GM21447 (cell line): ENCODE measurements at regions not wholly inside any gene's neighbourhood (a gene's known extent, or its start where the extent isn't known, plus 50 kb on each side); places are given as distances from the start of the nearest gene placed in this dataset.
A peak's percentile ranks its signal among the peaks of the same experiment; 100 is the strongest.

Experiments used
- ATAC-seq: cut with Tn5 transposase; IDR thresholded peaks from one replicate; pipeline ENCODE4 v1.9.1; 2021; ENCODE audit not compliant: unreplicated experiment

DNA sequence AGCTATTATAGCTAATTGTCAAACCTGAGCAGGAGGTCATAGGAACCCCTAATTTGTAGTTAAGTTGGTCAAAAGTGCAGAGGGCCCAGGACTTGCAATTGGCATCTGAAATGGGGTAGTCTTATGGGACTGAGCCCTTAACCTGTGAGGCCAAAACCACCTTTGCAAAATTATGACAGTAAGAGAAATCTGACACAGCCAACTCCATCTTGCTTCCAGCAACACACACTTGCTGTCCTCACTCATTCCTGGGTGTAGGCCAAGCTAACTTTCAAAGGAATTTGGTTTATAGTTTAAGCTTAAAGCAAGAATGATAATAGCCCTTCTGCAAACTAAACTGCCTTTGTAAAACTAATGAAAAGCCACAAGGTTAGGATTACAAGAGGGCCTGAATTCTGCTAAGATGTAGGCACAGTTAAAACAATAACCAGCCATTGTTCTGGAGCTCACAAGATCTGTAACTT lies 57.6 kb upstream of the FRMD4B start:
- no peak for ATAC-seq

DNA sequence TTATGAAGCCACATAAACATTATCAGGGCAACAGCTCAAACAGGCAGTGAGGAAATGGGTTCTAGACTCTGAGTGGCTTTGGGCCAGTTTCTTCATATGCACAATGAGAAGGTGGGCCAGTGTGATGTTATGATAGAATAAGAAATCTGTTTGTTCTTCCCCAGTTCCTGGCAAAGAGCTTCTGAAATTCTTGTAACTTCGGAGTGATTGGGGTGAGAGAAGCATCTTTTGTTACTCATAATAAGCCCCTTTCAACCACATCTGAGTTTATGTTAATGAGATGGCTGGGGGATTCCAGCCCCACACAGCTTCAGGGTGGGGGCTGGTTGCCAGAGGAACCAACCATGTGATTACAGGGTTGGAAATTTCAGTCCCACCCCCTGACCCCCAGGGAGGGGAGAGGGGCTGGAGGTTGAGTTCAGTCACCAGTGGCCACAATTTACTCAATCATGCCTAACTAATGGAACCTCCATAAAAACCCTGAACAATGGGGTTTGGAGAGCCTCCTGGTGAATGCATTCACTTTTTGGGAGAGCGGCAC lies 57.0 kb upstream of the FRMD4B start:
- no peak for ATAC-seq

DNA sequence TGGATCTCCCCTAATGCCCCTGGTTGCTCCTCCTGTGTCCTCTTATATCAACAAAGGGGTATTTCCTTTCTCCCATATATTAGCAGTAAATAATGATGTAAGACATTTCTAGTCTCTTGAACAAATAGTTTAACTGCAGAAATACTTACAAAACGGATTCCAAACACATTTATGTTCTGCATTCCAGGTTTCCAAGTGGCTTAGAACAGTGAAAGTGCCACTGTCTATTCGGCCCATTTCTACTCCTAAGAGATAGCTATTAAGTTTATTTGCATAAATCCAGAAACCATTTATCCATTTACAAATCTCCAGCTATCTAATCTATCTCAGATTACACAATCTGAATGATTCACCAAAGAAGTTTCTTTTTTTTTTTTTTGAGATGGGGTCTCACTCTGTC lies 55.8 kb upstream of the FRMD4B start:
- ATAC-seq: no peak

DNA sequence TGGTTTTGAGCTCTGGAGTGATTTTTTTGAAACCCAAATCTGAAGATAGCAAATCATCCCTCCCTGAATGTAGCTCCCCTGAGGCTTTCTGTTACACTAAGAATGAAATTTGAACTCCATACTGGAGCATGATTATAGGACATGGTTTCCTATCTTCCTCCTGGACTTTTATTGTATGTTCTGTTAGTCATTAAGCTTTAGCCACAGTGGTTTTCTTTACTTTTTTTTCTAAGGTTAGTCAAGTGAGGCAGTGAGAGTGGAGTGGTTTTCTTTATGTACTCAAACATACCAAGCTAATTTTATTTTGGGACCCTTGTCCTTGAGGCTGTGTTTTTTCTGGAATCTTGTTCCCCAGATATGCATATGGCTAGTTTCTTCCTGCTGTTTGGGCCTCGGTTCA lies 55.2 kb upstream of the FRMD4B start:
- no peak for ATAC-seq

DNA sequence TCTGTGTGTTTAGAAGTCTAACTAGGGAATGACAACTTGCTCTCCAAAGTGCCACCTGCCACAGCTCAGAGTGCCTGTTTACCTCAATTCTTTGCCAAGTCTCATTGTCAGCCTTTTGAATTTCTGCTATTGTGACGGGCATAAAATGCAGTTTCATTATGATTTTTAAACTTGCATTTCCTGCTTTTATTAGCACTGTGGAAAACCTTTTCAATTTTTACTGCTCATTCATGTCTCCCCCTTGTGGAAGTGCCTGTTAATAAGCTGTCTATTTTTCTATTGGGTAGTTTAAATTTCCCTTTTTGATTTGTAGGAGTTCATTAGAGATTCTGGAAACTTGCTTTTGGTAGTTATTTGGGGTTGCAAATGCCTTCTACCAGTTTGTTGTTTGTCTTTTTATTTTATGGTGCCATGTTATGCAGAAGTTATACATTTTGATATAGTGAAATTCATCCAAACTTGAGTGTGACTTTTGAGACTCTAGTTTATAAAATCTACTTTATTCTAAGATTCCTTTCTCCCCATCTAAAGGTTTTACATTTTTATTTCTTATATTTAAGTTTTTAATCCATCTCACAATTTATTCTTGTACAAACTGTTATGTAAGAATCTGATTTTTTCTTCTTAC lies 53.9 kb upstream of the FRMD4B start:
- ATAC-seq: no peak

DNA sequence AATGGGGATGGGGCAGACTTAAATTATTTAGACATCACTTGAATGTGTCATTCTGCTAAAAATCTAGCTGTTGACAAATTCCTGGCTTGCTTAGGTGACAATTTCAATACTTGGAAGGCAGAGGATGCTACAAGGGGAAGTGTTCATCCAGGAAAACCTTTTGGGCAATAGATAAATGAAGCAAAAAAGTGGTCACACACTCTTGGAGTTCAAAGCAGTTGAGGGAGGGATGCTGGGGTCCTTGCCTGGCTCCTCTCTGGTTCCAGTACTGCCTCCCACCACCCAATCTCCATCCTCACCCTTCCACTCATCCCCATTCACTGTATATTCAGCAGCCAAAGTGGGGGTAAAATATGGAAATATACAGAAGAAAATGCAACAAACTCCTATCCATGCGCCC lies 52.6 kb upstream of the FRMD4B start:
- ATAC-seq: no peak

DNA sequence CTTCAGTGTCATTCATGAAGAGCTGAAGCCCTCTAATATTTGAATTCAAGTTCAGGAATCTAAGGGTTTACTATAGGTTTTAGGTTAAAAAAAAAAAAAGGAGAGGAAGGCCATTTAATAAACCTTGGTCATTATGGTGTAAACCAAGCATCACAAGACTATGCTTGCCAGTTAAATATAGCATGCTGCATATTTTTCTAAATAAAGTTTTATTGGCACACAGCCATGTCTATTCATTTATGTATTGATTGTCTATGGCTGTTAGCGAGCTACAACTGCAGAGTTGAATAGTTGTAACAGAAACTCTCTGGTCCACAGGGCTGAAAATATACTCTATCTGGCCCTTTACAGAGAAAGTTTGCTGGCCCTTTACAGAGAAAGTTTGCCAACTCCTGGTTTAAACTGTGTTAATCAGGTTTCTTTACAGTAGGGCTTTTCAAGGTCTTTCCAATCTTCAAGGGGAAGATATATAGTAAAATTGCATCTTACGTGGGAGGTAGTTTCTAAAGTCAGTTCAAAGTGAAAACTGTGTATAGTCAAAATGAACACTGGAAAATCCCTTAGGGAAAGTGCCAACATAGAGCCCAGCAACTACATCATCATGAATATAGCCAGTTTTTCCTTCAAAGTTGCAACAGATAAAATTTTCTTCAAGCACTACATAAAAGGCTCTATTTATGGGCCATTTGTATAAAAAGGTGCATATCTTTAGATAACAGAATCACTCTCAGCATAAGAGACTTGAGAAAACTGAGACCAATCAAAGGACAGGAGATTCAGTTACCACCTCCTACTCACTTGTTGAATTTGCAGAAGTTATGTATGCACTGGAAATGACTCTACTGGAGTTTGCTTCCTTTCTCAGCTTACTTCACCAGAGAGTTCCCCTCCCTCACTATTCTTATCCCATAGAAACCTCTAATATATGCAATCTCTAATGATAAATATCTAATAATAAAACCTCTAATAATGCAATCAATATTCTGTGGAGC lies 49.7 kb upstream of the FRMD4B start:
- peak; percentile 44 for ATAC-seq
